Gastrocnemius medialis (tissue), 4 donors: ENCODE measurements at regions not wholly inside any gene's neighbourhood (a gene's known extent, or its start where the extent isn't known, plus 50 kb on each side); places are given as distances from the start of the nearest gene placed in this dataset.

ENCODE experiments used
- ATAC-seq, 2 donors: fragments of 150-250 bp; one replicate each; pipeline ENCODE4 v1.9.1; 2016
- DNase-seq, 2 donors: peaks; one replicate each; pipeline ENCODE4 v3.0.0-alpha.2; 2019
- H3K27ac ChIP-seq, 4 donors: fragments of 200-600 bp; sonication (generic); 1 replicate in 1 of 4; 2 replicates in 3 of 4; pipeline ENCODE4 v1.5.1; 2016 to 2018; ENCODE audit warnings: mild to moderate bottlenecking in 2 of 4, moderate library complexity in 1 of 4
- H3K27me3 ChIP-seq, 3 donors: fragments of 200-600 bp; sonication (generic) in 2 of 3; 1 replicate in 1 of 3; 2 replicates in 2 of 3; pipeline versions ENCODE4 v1.5.1 to v1.6.0; 2016 to 2019; ENCODE audit warnings: mild to moderate bottlenecking in 1 of 3, moderate library complexity in 1 of 3
- H3K36me3 ChIP-seq, 2 donors: fragments of 200-600 bp; sonication (generic) in 1 of 2; one replicate each; pipeline ENCODE4 v1.5.1; 2017 to 2018
- H3K4me1 ChIP-seq, 2 donors: fragments of 200-600 bp; sonication (generic) in 1 of 2; one replicate each; pipeline ENCODE4 v1.5.1; 2016 to 2017; ENCODE audit warnings: mild to moderate bottlenecking in 2 of 2
- H3K4me3 ChIP-seq, 4 donors: fragments of 200-600 bp; sonication (generic) in 3 of 4; 1 replicate in 1 of 4; 2 replicates in 3 of 4; pipeline ENCODE4 v1.5.1; 2016 to 2019; ENCODE audit warnings: mild to moderate bottlenecking in 2 of 4
- H3K9me3 ChIP-seq, 3 donors: fragments of 200-600 bp; sonication (generic) in 2 of 3; 1 replicate in 1 of 3; 2 replicates in 2 of 3; pipeline ENCODE4 v1.5.1; 2016 to 2019
- POLR2A ChIP-seq, 2 donors: fragments of 450-650 bp; IDR thresholded peaks; one replicate each; pipeline ENCODE4 v1.6.1; 2017; ENCODE audit warnings: antibody characterized with exemption in 2 of 2, mild to moderate bottlenecking in 2 of 2, moderate library complexity in 2 of 2
- in situ Hi-C, 4 donors: fragments of 200-750 bp; cut with MboI; loops; one replicate each; pipeline versions ENCODE4 v1.15.0 to v1.8.0; 2017; ENCODE audit warnings: low sequenced_read_pairs in 4 of 4
- intact Hi-C: fragments of 100-400 bp; cut with DNase I; formaldehyde crosslinking; loops from one replicate; pipeline ENCODE4 v1.15.1; 2023; ENCODE audit warnings: low total_unique reads
- TF ChIP-seq, protein P1 (sequence below), 5 experiments: fragments of 450-650 bp in 3 of 5; fragments of 200-600 bp in 2 of 5; sonication (generic) in 2 of 5; IDR thresholded peaks in 4 of 5; conservative IDR thresholded peaks in 1 of 5; 1 replicate in 4 of 5; 2 replicates in 1 of 5; pipeline ENCODE4 v1.5.1; 2016 to 2019; ENCODE audit warnings: antibody characterized with exemption in 5 of 5, mild to moderate bottlenecking in 3 of 5, moderate library complexity in 3 of 5

DNA sequence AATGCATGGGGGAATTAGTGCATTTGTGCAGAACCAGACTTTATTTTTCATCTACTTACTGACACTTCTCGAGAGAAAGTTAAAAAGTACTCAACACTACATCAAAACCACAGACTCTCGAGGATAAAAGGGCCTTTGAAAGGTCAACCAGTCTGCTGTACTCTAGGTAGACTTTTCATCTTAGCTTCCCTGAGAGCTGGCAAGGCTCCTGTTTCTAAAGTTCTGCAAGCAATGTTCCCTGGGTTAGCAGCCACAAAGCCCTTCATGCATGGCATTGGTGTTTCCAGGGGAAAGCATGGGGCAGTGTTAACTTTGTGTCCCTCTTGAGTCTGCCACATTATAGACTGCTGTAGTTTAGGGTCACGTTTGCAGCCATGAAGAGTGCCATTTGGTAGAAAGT lies 106.4 kb upstream of the PFN2 start:
- no peaks in the 10 kb centered on the region for H3K36me3 ChIP-seq
- in situ Hi-C loops (no loop called here), intact Hi-C loops (no loop called here)
- H3K27ac ChIP-seq: no peak overlapping the region
- H3K4me3 ChIP-seq: no peak overlapping the region
- peaks cover 15 to 19% of the 10 kb centered on the region in 2 donors for H3K4me1 ChIP-seq
- ATAC-seq (no peak), DNase-seq (no peak)
- H3K27me3 ChIP-seq: no peaks in the 10 kb centered on the region
- no peak for TF ChIP-seq POLR2A (IDR thresholded peaks at IDR 0.05)
- TF ChIP-seq, protein P1, sequence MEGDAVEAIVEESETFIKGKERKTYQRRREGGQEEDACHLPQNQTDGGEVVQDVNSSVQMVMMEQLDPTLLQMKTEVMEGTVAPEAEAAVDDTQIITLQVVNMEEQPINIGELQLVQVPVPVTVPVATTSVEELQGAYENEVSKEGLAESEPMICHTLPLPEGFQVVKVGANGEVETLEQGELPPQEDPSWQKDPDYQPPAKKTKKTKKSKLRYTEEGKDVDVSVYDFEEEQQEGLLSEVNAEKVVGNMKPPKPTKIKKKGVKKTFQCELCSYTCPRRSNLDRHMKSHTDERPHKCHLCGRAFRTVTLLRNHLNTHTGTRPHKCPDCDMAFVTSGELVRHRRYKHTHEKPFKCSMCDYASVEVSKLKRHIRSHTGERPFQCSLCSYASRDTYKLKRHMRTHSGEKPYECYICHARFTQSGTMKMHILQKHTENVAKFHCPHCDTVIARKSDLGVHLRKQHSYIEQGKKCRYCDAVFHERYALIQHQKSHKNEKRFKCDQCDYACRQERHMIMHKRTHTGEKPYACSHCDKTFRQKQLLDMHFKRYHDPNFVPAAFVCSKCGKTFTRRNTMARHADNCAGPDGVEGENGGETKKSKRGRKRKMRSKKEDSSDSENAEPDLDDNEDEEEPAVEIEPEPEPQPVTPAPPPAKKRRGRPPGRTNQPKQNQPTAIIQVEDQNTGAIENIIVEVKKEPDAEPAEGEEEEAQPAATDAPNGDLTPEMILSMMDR (IDR thresholded peaks at IDR 0.05 in 4 of 5, conservative IDR thresholded peaks at IDR 0.05 in 1 of 5): no peak
- H3K9me3 ChIP-seq: peaks cover 0 to 5% (median 0%) of the 10 kb centered on the region in 3 donors

DNA sequence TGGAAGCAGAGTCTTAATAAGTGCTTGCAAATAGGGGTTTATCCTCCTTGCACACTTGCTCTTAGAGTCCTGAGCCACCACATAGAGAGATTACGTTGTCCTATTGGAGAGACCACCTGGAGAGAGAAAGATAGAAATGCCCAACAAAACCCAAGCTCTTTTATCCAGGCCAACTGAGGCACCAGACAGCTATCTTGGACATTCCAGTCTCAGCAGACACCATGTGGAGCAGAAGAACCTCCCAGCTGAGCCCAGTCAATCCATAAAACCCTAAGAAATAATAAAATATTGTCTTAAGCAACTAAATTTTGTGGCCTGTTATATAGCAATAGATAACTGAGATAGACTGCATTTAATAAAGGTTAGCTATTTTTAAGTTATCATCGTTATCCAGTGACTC lies 105.7 kb upstream of the PFN2 start:
- peaks cover 22 to 25% of the 10 kb centered on the region in 2 donors for H3K4me1 ChIP-seq
- H3K27ac ChIP-seq: no peak overlapping the region
- H3K36me3 ChIP-seq: no peaks in the 10 kb centered on the region
- peaks cover 0 to 5% (median 0%) of the 10 kb centered on the region in 3 donors for H3K9me3 ChIP-seq
- DNase-seq (no peak), ATAC-seq (no peak)
- TF ChIP-seq POLR2A (IDR thresholded peaks at IDR 0.05): no peak
- TF ChIP-seq, protein P1 (IDR thresholded peaks at IDR 0.05 in 4 of 5, conservative IDR thresholded peaks at IDR 0.05 in 1 of 5): no peak
- no peaks in the 10 kb centered on the region for H3K27me3 ChIP-seq
- intact Hi-C loops (no loop called here), in situ Hi-C loops (no loop called here)
- H3K4me3 ChIP-seq: no peak overlapping the region

DNA sequence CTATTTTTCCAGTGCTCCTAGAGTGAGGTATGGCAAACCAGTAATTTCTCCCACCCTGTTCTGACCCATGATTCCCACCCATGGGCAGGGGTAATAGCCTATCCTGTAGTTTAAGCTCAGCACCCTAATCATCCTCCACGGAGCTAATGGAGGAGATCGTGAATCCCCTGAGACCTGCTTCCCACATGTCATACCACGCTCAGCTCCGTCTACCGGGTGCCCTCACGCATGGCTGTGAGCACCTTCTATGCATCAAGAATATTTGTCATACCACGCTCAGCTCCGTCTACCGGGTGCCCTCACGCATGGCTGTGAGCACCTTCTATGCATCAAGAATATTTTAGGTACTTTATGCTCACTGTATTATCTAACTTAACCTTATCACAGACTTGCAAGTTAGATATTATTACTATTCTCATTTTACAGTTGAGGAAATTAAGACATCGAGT lies 104.7 kb upstream of the PFN2 start:
- no peaks in the 10 kb centered on the region for H3K27me3 ChIP-seq
- no peaks in the 10 kb centered on the region for H3K36me3 ChIP-seq
- TF ChIP-seq, protein P1 (IDR thresholded peaks at IDR 0.05 in 4 of 5, conservative IDR thresholded peaks at IDR 0.05 in 1 of 5): no peak
- TF ChIP-seq POLR2A (IDR thresholded peaks at IDR 0.05): no peak
- DNase-seq: no peak
- no peak overlapping the region for H3K27ac ChIP-seq
- in situ Hi-C loops (no loop called here), intact Hi-C loops (no loop called here)
- no peak overlapping the region for H3K4me3 ChIP-seq
- no peak for ATAC-seq
- H3K9me3 ChIP-seq: peaks cover 0 to 5% (median 0%) of the 10 kb centered on the region in 3 donors
- H3K4me1 ChIP-seq: peaks cover 32 to 34% of the 10 kb centered on the region in 2 donors

DNA sequence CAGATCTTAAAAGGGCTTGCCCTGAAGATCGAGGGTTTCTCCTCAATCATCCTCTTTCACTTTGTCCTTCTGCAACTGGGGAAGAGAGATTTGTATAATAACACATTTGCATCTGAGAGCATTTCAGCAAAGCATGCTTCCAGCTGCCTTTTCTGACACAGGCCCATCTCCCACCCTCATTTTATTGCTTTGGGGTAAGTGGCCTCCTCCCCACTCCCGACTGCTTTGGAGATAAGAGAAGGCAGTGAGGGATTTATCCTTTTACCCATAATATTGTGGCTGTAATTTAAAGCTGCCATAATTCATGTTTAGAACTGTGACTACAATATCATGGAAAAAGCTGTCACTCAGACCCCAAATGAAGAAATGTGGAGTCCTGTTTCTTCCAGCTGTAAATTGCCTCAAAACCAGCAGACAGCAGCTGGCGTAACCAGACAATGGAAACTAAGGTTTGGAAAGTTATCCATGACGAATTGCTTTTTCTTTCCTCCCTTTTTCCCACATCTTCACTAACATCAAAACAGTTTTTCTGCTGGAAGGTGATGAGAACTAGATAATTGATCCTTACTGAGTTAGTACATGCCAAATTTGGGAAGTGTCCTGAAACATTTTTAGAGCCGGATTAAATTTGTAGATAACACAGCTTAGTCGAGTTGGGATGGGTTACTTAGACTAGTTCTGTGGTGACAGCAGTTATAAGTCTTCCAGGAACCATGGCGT lies 104.2 kb upstream of the PFN2 start:
- peaks cover 0 to 5% (median 0%) of the 10 kb centered on the region in 3 donors for H3K9me3 ChIP-seq
- H3K4me3 ChIP-seq: no peak overlapping the region
- DNase-seq (no peak), ATAC-seq (no peak)
- TF ChIP-seq POLR2A (IDR thresholded peaks at IDR 0.05): no peak
- TF ChIP-seq, protein P1 (IDR thresholded peaks at IDR 0.05 in 4 of 5, conservative IDR thresholded peaks at IDR 0.05 in 1 of 5): no peak
- intact Hi-C loops (no loop called here), in situ Hi-C loops (loop anchor here in 1 of 4 donors (25.0 kb wide), 1 partner anchor 1063 kb away; no protein-coding TSS in a partner anchor)
- no peak overlapping the region for H3K27ac ChIP-seq
- no peaks in the 10 kb centered on the region for H3K36me3 ChIP-seq
- peaks cover 35 to 38% of the 10 kb centered on the region in 2 donors for H3K4me1 ChIP-seq
- no peaks in the 10 kb centered on the region for H3K27me3 ChIP-seq
